Neural cell (in vitro differentiated cells): ENCODE measurements at regions not wholly inside any gene's neighbourhood (a gene's known extent, or its start where the extent isn't known, plus 50 kb on each side); places are given as distances from the start of the nearest gene placed in this dataset.

Source experiments
- H2AFZ ChIP-seq: fragments of 200-600, 300-800 bp; sonication (generic), shearing (Covaris generic); 2 replicates; pipeline ENCODE4 v1.6.0; 2014; ENCODE audit warnings: low read depth, mild to moderate bottlenecking, antibody characterized with exemption, low read length, moderate library complexity
- H3F3A ChIP-seq: fragments of 200-600 bp; shearing (Covaris generic); 2 replicates; pipeline ENCODE4 v1.6.1; 2016; ENCODE audit warnings: mild to moderate bottlenecking, moderate library complexity, mixed read lengths, antibody characterized with exemption, low read length; ENCODE audit not compliant: insufficient read depth, poor library complexity, severe bottlenecking
- H3K27ac ChIP-seq: fragments of 200-600, 300-800 bp; sonication (generic), shearing (Covaris generic); 2 replicates; pipeline ENCODE4 v1.5.1; 2014; ENCODE audit warnings: mild to moderate bottlenecking, low read length, moderate library complexity
- H3K27me3 ChIP-seq: fragments of 300-800, 200-600 bp; sonication (generic), shearing (Covaris generic); 2 replicates; pipeline ENCODE4 v1.6.0; 2014; ENCODE audit warnings: mild to moderate bottlenecking, low read depth, low read length, moderate library complexity; ENCODE audit not compliant: insufficient read depth
- H3K36me3 ChIP-seq: fragments of 300-800, 200-600 bp; sonication (generic), shearing (Covaris generic); 2 replicates; pipeline ENCODE4 v1.5.1; 2014; ENCODE audit warnings: mild to moderate bottlenecking, antibody characterized with exemption, low read length, moderate library complexity; ENCODE audit not compliant: insufficient read depth
- H3K4me2 ChIP-seq: fragments of 300-800, 200-600 bp; sonication (generic), shearing (Covaris generic); 2 replicates; pipeline ENCODE4 v1.6.0; 2014; ENCODE audit warnings: mild to moderate bottlenecking, low read length
- H3K4me3 ChIP-seq: fragments of 300-800, 200-600 bp; sonication (generic), shearing (Covaris generic); 2 replicates; pipeline ENCODE4 v1.5.1; 2014; ENCODE audit warnings: mild to moderate bottlenecking, low read length, moderate library complexity
- H3K79me2 ChIP-seq: fragments of 200-600 bp; shearing (Covaris generic); replicated peaks from 2 replicates; pipeline ENCODE4 v1.6.0; 2014; ENCODE audit warnings: mild to moderate bottlenecking, low read length, moderate library complexity; ENCODE audit not compliant: insufficient read depth
- H3K9ac ChIP-seq: fragments of 300-800, 200-600 bp; sonication (generic), shearing (Covaris generic); 2 replicates; pipeline ENCODE4 v1.6.1; 2016; ENCODE audit warnings: mild to moderate bottlenecking, low read length, mixed read lengths
- H3K9me2 ChIP-seq: fragments of 200-600 bp; shearing (Covaris generic); 2 replicates; pipeline ENCODE4 v1.6.1; 2016; ENCODE audit warnings: mild to moderate bottlenecking, low read length, mixed read lengths; ENCODE audit not compliant: insufficient read depth
- H3K9me3 ChIP-seq: fragments of 200-600, 300-800 bp; sonication (generic), shearing (Covaris generic); 2 replicates; pipeline ENCODE4 v1.6.1; 2016; ENCODE audit warnings: mild to moderate bottlenecking, mixed run types, low read length, moderate library complexity, mixed read lengths
- H4K20me1 ChIP-seq: fragments of 200-600 bp; shearing (Covaris generic); 2 replicates; pipeline ENCODE4 v1.6.1; 2016; ENCODE audit warnings: mild to moderate bottlenecking, mixed run types; ENCODE audit not compliant: insufficient read depth
- EP300 ChIP-seq: fragments of 450-650 bp; conservative IDR thresholded peaks from 2 replicates; pipeline ENCODE4 v1.6.1; 2014; ENCODE audit warnings: antibody characterized with exemption, mild to moderate bottlenecking, moderate library complexity; ENCODE audit not compliant: poor library complexity, severe bottlenecking
- EZH2 ChIP-seq: fragments of 200-600, 300-800 bp; shearing (Covaris generic), sonication (generic); IDR thresholded peaks from 2 replicates; pipeline ENCODE4 v1.6.1; 2014; ENCODE audit warnings: antibody characterized with exemption, low read length, borderline replicate concordance, mild to moderate bottlenecking; ENCODE audit not compliant: insufficient read depth, poor library complexity, severe bottlenecking
- MXI1 ChIP-seq: fragments of 450-650 bp; conservative IDR thresholded peaks from 2 replicates; pipeline ENCODE4 v1.6.1; 2014; ENCODE audit warnings: antibody characterized with exemption, mild to moderate bottlenecking; ENCODE audit not compliant: poor library complexity, severe bottlenecking
- POLR2AphosphoS5 ChIP-seq: IDR thresholded peaks from 2 replicates; pipeline ENCODE4 v1.6.1; 2012
- TAF1 ChIP-seq: IDR thresholded peaks from 2 replicates; pipeline ENCODE4 v1.6.1; 2012; ENCODE audit warnings: low read depth
- TF ChIP-seq, protein P1 (sequence below): IDR thresholded peaks from 2 replicates; pipeline ENCODE4 v1.6.1; 2012; ENCODE audit warnings: borderline replicate concordance

DNA sequence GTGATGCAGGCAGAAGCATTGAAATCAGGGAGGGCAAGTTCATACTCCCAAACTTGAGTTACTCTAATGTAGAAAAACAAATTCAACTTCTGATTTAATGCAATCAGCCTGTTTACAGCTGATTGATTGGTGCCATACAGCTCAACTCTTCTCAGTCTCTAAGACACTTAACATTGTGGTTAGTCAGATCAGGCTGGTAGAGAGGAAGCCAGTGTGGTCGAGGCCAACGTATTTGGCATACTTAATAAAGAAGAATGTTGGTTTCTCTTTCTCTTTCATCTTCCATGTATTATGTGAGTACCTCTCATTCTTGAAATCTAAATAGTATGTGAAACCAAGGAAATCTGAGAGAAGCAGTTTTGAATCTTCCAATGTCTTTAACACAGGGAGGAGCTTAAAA lies 255.0 kb upstream of the SLITRK1 start:
- H3F3A ChIP-seq = no peaks in the 10 kb centered on the region
- no peaks in the 10 kb centered on the region for H4K20me1 ChIP-seq
- no peaks in the 10 kb centered on the region for H3K9me3 ChIP-seq
- H3K9ac ChIP-seq = no peak overlapping the region
- H3K4me2 ChIP-seq = no peak overlapping the region
- no peaks in the 10 kb centered on the region for H3K27me3 ChIP-seq
- no peaks in the 10 kb centered on the region for H3K79me2 ChIP-seq
- H3K27ac ChIP-seq = no peak overlapping the region
- no peak for TF ChIP-seq MXI1
- H3K4me3 ChIP-seq = no peak overlapping the region
- no peaks in the 10 kb centered on the region for H3K9me2 ChIP-seq
- no peaks in the 10 kb centered on the region for H3K36me3 ChIP-seq
- H2AFZ ChIP-seq = no peak overlapping the region

- H3K4me3 ChIP-seq = no peak overlapping the region
These were observed 254.3 kb upstream of the SLITRK1 start for GRCh38 chr13:84136582-84136981.

DNA sequence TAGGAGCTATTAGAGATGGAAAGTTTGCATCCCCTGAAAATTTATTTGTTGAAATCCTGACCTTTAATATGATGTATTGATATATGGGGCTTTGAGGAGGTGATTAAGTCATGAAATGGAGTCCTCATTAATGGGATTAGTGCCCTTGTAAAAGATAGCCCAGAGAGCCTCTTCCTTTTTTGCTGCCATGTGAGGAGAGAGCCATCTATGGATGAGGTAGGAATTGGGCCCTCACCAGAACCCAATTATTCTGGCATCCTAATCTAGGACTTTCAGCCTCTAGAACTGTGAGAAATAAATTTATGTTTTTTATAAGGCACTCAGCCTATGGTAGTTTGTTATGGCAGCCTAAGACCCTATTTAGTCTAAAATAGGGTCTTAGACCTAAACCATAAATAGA lies 250.2 kb upstream of the SLITRK1 start:
- TF ChIP-seq EZH2 = no peak
- TF ChIP-seq, protein P1, sequence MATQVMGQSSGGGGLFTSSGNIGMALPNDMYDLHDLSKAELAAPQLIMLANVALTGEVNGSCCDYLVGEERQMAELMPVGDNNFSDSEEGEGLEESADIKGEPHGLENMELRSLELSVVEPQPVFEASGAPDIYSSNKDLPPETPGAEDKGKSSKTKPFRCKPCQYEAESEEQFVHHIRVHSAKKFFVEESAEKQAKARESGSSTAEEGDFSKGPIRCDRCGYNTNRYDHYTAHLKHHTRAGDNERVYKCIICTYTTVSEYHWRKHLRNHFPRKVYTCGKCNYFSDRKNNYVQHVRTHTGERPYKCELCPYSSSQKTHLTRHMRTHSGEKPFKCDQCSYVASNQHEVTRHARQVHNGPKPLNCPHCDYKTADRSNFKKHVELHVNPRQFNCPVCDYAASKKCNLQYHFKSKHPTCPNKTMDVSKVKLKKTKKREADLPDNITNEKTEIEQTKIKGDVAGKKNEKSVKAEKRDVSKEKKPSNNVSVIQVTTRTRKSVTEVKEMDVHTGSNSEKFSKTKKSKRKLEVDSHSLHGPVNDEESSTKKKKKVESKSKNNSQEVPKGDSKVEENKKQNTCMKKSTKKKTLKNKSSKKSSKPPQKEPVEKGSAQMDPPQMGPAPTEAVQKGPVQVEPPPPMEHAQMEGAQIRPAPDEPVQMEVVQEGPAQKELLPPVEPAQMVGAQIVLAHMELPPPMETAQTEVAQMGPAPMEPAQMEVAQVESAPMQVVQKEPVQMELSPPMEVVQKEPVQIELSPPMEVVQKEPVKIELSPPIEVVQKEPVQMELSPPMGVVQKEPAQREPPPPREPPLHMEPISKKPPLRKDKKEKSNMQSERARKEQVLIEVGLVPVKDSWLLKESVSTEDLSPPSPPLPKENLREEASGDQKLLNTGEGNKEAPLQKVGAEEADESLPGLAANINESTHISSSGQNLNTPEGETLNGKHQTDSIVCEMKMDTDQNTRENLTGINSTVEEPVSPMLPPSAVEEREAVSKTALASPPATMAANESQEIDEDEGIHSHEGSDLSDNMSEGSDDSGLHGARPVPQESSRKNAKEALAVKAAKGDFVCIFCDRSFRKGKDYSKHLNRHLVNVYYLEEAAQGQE = no peak
- TF ChIP-seq EP300 = no peak
- no peaks in the 10 kb centered on the region for H3K9me2 ChIP-seq
- no peak overlapping the region for H3K4me2 ChIP-seq
- no peaks in the 10 kb centered on the region for H3K9me3 ChIP-seq
- no peaks in the 10 kb centered on the region for H3F3A ChIP-seq
- H3K9ac ChIP-seq = no peak overlapping the region
- no peak overlapping the region for H3K4me3 ChIP-seq
- no peaks in the 10 kb centered on the region for H4K20me1 ChIP-seq
- no peak overlapping the region for H3K27ac ChIP-seq
- no peaks in the 10 kb centered on the region for H3K36me3 ChIP-seq
- no peak overlapping the region for H2AFZ ChIP-seq
- no peaks in the 10 kb centered on the region for H3K79me2 ChIP-seq
- H3K27me3 ChIP-seq = no peaks in the 10 kb centered on the region

More at GRCh38 chr13:84136582-84136981, 254.3 kb upstream of the SLITRK1 start:
- no peak overlapping the region for H3K4me2 ChIP-seq
- H3K27ac ChIP-seq = no peak overlapping the region
- no peaks in the 10 kb centered on the region for H3K79me2 ChIP-seq
- H3K9me2 ChIP-seq = no peaks in the 10 kb centered on the region
- H2AFZ ChIP-seq = no peak overlapping the region
- H4K20me1 ChIP-seq = no peaks in the 10 kb centered on the region
- no peak overlapping the region for H3K9ac ChIP-seq
- no peaks in the 10 kb centered on the region for H3K36me3 ChIP-seq
- H3F3A ChIP-seq = no peaks in the 10 kb centered on the region
- no peaks in the 10 kb centered on the region for H3K27me3 ChIP-seq
- no peaks in the 10 kb centered on the region for H3K9me3 ChIP-seq
- TF ChIP-seq MXI1 = no peak
- no peak for TF ChIP-seq POLR2AphosphoS5
- TF ChIP-seq, protein P1 = no peak
- no peak for TF ChIP-seq EP300
- TF ChIP-seq TAF1 = no peak
